GM23338 (cell line): ENCODE measurements at regions not wholly inside any gene's neighbourhood (a gene's known extent, or its start where the extent isn't known, plus 50 kb on each side); places are given as distances from the start of the nearest gene placed in this dataset.

Experiments
- ATAC-seq: fragments of 200-7000 bp; cut with Tn5 transposase; 3 replicates; pipeline ENCODE4 v1.9.1; 2020
- DNase-seq: peaks from one replicate; pipeline ENCODE4 v3.0.0-alpha.2; 2015; ENCODE audit warnings: low spot score
- H2AFZ ChIP-seq: fragments of 200-600 bp; sonication (generic); 2 replicates; pipeline ENCODE4 v1.8.0; 2016; ENCODE audit warnings: antibody characterized with exemption, mild to moderate bottlenecking, moderate library complexity
- H3F3A ChIP-seq: fragments of 200-600 bp; sonication (generic); replicated peaks from 2 replicates; pipeline ENCODE4 v1.8.0; 2017; ENCODE audit warnings: antibody characterized with exemption, mixed run types, low read depth
- H3K27ac ChIP-seq: fragments of 200-600 bp; sonication (generic); 2 replicates; pipeline ENCODE4 v1.6.1; 2016; ENCODE audit warnings: low read depth
- H3K27me3 ChIP-seq: fragments of 200-600 bp; sonication (generic); 2 replicates; pipeline ENCODE4 v1.8.0; 2016; ENCODE audit warnings: mild to moderate bottlenecking, mixed run types, moderate library complexity; ENCODE audit not compliant: insufficient read depth
- H3K36me3 ChIP-seq: fragments of 200-600 bp; sonication (generic); 2 replicates; pipeline ENCODE4 v1.8.0; 2016; ENCODE audit warnings: mild to moderate bottlenecking; ENCODE audit not compliant: insufficient read depth
- H3K4me1 ChIP-seq: fragments of 200-600 bp; sonication (generic); 2 replicates; pipeline ENCODE4 v1.8.0; 2016; ENCODE audit warnings: mild to moderate bottlenecking, moderate library complexity; ENCODE audit not compliant: insufficient read depth
- H3K4me2 ChIP-seq: fragments of 200-600 bp; sonication (generic); 2 replicates; pipeline ENCODE4 v1.7.1; 2017; ENCODE audit warnings: mixed run types
- H3K4me3 ChIP-seq: fragments of 200-600 bp; sonication (generic); 2 replicates; pipeline ENCODE4 v1.6.1; 2016; ENCODE audit warnings: mixed run types
- H3K79me2 ChIP-seq: fragments of 200-600 bp; sonication (generic); replicated peaks from 2 replicates; pipeline ENCODE4 v1.8.0; 2017; ENCODE audit warnings: mild to moderate bottlenecking; ENCODE audit not compliant: insufficient read depth
- H3K9me2 ChIP-seq: fragments of 200-600 bp; sonication (generic); 2 replicates; pipeline ENCODE4 v1.8.0; 2017; ENCODE audit not compliant: insufficient read depth
- H4K20me1 ChIP-seq: fragments of 200-600 bp; sonication (generic); replicated peaks from 2 replicates; pipeline ENCODE4 v1.8.0; 2017; ENCODE audit warnings: mild to moderate bottlenecking; ENCODE audit not compliant: insufficient read depth
- H3K27ac Mint-ChIP-seq: 2 replicates; pipeline ENCODE4 v1.8.0; 2020; ENCODE audit warnings: inconsistent platforms, mild to moderate bottlenecking, moderate library complexity, mixed read lengths
- H3K27me3 Mint-ChIP-seq: 3 replicates; pipeline ENCODE4 v1.8.0; 2022; ENCODE audit warnings: low read depth, mild to moderate bottlenecking, moderate library complexity, mixed read lengths, inconsistent platforms; ENCODE audit not compliant: insufficient read depth, poor library complexity
- H3K36me3 Mint-ChIP-seq: 3 replicates; pipeline ENCODE4 v1.8.0; 2021; ENCODE audit warnings: low read depth, mild to moderate bottlenecking, inconsistent platforms, moderate library complexity, mixed read lengths
- H3K4me1 Mint-ChIP-seq: 3 replicates; pipeline ENCODE4 v1.8.0; 2020; ENCODE audit warnings: mild to moderate bottlenecking, inconsistent platforms, mixed read lengths
- H3K4me3 Mint-ChIP-seq: 3 replicates; pipeline ENCODE4 v1.8.0; 2021; ENCODE audit warnings: moderate library complexity, mild to moderate bottlenecking, inconsistent platforms, mixed read lengths
- H3K9me3 Mint-ChIP-seq: 3 replicates; pipeline ENCODE4 v1.8.0; 2020; ENCODE audit warnings: moderate library complexity, mild to moderate bottlenecking, inconsistent platforms, mixed read lengths
- CREB1 ChIP-seq: fragments of 250-450 bp; sonication (Bioruptor Pico); IDR thresholded peaks from 2 replicates; pipeline ENCODE4 v1.5.0; 2020; ENCODE audit warnings: low read depth, mild to moderate bottlenecking, moderate library complexity
- CTCF ChIP-seq, 2 experiments: fragments of 200-600 bp in 1 of 2; sonication (generic) in 1 of 2; conservative IDR thresholded peaks; 2 replicates each; pipeline versions ENCODE4 v1.5.1 to v1.6.1; 2016 to 2017; ENCODE audit warnings: antibody characterized with exemption in 2 of 2, low read depth in 2 of 2, mild to moderate bottlenecking in 2 of 2, moderate library complexity in 1 of 2
- ETS1 ChIP-seq: IDR thresholded peaks from 2 replicates; pipeline ENCODE4 v1.6.1; 2016; ENCODE audit warnings: antibody characterized with exemption
- EZH2 ChIP-seq: fragments of 200-600 bp; sonication (generic); IDR thresholded peaks from one replicate; pipeline ENCODE4 v1.8.0; 2017; ENCODE audit warnings: antibody characterized with exemption, mild to moderate bottlenecking, low read depth; ENCODE audit not compliant: unreplicated experiment
- EZH2phosphoT487 ChIP-seq: fragments of 200-600 bp; sonication (generic); IDR thresholded peaks from one replicate; pipeline ENCODE4 v1.8.1; 2018; ENCODE audit warnings: antibody characterized with exemption; ENCODE audit not compliant: unreplicated experiment
- JUNB ChIP-seq: IDR thresholded peaks from one replicate; pipeline ENCODE4 v1.6.1; 2016; ENCODE audit warnings: antibody characterized with exemption; ENCODE audit not compliant: unreplicated experiment
- NANOG ChIP-seq: IDR thresholded peaks from 2 replicates; pipeline ENCODE4 v1.6.1; 2016; ENCODE audit warnings: antibody characterized with exemption, borderline replicate concordance
- POLR2AphosphoS5 ChIP-seq: IDR thresholded peaks from 2 replicates; pipeline ENCODE4 v1.6.1; 2016; ENCODE audit warnings: antibody characterized with exemption, low read depth
- REST ChIP-seq: IDR thresholded peaks from one replicate; pipeline ENCODE4 v1.6.1; 2018; ENCODE audit warnings: antibody characterized with exemption; ENCODE audit not compliant: unreplicated experiment
- STAT1 ChIP-seq: IDR thresholded peaks from one replicate; pipeline ENCODE4 v1.6.1; 2016; ENCODE audit warnings: antibody characterized with exemption; ENCODE audit not compliant: unreplicated experiment
- ZNF114 ChIP-seq: fragments of 250-450 bp; sonication (Bioruptor Pico); IDR thresholded peaks from 2 replicates; pipeline ENCODE4 v1.5.0; 2020; ENCODE audit warnings: mild to moderate bottlenecking, moderate library complexity
- ZNF331 ChIP-seq: fragments of 250-450 bp; sonication (Bioruptor Pico); IDR thresholded peaks from 2 replicates; pipeline ENCODE4 v1.5.0; 2020; ENCODE audit warnings: low read depth, mild to moderate bottlenecking, moderate library complexity
- ZNF462 ChIP-seq: fragments of 250-450 bp; sonication (Bioruptor Pico); IDR thresholded peaks from 2 replicates; pipeline ENCODE4 v1.5.0; 2020; ENCODE audit warnings: mild to moderate bottlenecking, moderate library complexity

- Histone ChIP-seq H3K79me2 (no peaks in the 10 kb centered on the region), H3K27me3 (no peaks in the 10 kb centered on the region), H3K4me1 (no peaks in the 10 kb centered on the region), H3K4me3 (no peak overlapping the region), H4K20me1 (no peaks in the 10 kb centered on the region), H3K4me2 (no peak overlapping the region), H3K9me2 (no peaks in the 10 kb centered on the region; the same call in 1 of the 2 replicates), H3F3A (no peaks in the 10 kb centered on the region), H2AFZ (no peak overlapping the region), H3K27ac (no peak overlapping the region), H3K36me3 (no peaks in the 10 kb centered on the region)
- no peaks in the 10 kb centered on the region for H3K4me1 Mint-ChIP-seq
- H3K27ac Mint-ChIP-seq, result no peak overlapping the region
- H3K36me3 Mint-ChIP-seq, result no peaks in the 10 kb centered on the region
- DNase-seq, result no peak
- no peak for ATAC-seq
- no peaks in the 10 kb centered on the region for H3K27me3 Mint-ChIP-seq
- TF ChIP-seq EZH2phosphoT487 (no peak), NANOG (no peak), ZNF114 (CRISPR knock-in tag) (no peak), POLR2AphosphoS5 (no peak), REST (no peak), CTCF (conservative IDR thresholded peaks at IDR 0.05; ENCODE audit: low read depth in 2 of 2) (no peak), EZH2 (no peak), ETS1 (no peak), JUNB (no peak), ZNF331 (CRISPR knock-in tag) (no peak), CREB1 (CRISPR knock-in tag) (no peak), STAT1 (no peak), ZNF462 (no peak)
- H3K4me3 Mint-ChIP-seq, result no peak overlapping the region
- H3K9me3 Mint-ChIP-seq, result no peaks in the 10 kb centered on the region
These were observed 101.1 kb downstream of the NAA11 start for GRCh38 chr4:79224777-79225104.
